ENCODE measurements at regions not wholly inside any gene's neighbourhood (a gene's known extent, or its start where the extent isn't known, plus 50 kb on each side); places are given as distances from the start of the nearest gene placed in this dataset.

DNA sequence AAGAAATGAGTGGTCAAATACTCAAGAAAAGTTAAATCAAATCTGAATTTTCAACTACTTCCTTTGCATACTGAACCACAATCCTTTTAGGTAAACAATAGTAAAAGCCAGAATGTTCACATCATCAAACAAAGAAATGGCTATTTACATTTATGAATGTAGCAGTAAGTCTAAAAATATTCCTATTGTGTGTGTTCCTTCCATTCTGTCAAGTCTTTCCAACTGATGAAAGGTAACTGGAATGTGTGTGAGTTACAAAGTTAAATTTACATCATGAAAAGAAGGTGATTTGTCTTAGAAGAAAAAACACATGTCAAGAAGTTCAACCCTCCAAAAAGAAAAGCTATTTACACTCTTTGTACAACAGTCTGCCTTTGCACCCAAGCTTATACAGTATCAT lies 203.1 kb downstream of the SIPA1L2 start:
- TF ChIP-seq, protein P1, sequence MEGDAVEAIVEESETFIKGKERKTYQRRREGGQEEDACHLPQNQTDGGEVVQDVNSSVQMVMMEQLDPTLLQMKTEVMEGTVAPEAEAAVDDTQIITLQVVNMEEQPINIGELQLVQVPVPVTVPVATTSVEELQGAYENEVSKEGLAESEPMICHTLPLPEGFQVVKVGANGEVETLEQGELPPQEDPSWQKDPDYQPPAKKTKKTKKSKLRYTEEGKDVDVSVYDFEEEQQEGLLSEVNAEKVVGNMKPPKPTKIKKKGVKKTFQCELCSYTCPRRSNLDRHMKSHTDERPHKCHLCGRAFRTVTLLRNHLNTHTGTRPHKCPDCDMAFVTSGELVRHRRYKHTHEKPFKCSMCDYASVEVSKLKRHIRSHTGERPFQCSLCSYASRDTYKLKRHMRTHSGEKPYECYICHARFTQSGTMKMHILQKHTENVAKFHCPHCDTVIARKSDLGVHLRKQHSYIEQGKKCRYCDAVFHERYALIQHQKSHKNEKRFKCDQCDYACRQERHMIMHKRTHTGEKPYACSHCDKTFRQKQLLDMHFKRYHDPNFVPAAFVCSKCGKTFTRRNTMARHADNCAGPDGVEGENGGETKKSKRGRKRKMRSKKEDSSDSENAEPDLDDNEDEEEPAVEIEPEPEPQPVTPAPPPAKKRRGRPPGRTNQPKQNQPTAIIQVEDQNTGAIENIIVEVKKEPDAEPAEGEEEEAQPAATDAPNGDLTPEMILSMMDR (IDR thresholded peaks at IDR 0.05): no peak
- TF ChIP-seq ZFX (IDR thresholded peaks at IDR 0.05; ENCODE audit: borderline replicate concordance): no peak
- H3K27ac ChIP-seq: no peak overlapping the region

DNA sequence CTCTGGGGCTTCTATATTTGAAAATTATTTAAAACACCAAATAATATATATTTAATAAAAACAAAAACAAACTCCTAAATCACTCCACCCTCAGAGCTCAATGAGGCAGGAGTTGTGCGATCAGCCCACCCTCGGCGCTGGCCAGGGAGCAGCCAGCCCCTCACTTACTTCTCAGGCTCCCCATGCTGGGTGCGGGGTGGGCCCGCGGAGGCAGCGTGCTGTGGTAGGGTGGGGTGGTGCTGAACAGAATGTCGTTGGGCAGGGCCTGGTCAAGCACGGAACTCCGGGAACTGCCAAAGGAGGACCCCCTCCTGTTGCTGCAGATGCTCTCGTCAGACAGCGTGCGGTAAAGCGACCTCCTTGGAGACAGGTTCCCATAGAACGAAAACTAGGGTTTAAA lies 204.5 kb downstream of the SIPA1L2 start:
- TF ChIP-seq, protein P1 (IDR thresholded peaks at IDR 0.05): no peak
- no peak for TF ChIP-seq ZFX (IDR thresholded peaks at IDR 0.05; ENCODE audit: borderline replicate concordance)

DNA sequence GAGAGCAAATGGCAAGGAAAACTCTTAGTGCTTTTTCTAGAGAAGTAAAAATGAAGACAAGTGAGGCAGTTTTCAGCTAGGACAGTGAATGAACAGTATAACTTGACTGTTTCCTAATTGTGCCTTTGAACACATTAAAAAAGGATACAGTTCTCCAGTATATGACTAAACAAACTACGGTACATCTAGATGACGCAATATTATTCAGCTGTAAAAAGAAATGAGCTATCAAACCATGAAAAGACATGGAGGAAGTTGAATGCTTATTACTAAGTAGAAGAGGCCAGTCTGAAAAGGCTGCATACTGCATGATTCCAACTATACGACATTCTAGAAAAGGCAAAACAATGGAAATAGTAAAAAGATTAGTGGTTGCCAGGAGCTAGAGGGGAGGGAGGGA lies 206.3 kb downstream of the SIPA1L2 start:
- TF ChIP-seq, protein P1 (IDR thresholded peaks at IDR 0.05): no peak
- TF ChIP-seq ZFX (IDR thresholded peaks at IDR 0.05; ENCODE audit: borderline replicate concordance): no peak
- no peak overlapping the region for H3K27ac ChIP-seq

More for the DNA sequence above, 204.5 kb downstream of the SIPA1L2 start:
- H3K27ac ChIP-seq: no peak overlapping the region

DNA sequence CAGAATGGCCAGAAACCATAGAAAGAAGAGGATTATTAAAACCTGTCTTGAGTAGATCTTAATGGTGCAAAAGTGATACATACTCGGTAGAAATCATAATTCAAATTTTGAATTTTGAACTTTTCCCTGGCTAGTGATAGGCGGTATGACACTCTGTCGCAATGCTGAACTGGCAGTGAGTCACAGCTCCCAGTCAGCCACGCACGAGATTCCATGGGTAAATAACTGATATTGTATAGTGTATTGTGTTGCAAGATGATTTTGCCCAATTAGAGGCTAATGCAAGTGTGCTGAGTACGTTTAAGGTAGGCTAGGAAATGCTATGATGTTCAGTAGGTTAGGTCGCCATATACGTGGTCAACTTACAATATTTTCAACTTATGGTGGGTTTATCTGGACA lies 207.0 kb downstream of the SIPA1L2 start:
- H3K27ac ChIP-seq: no peak overlapping the region
- no peak for TF ChIP-seq ZFX (IDR thresholded peaks at IDR 0.05; ENCODE audit: borderline replicate concordance)
- TF ChIP-seq, protein P1 (IDR thresholded peaks at IDR 0.05): no peak

DNA sequence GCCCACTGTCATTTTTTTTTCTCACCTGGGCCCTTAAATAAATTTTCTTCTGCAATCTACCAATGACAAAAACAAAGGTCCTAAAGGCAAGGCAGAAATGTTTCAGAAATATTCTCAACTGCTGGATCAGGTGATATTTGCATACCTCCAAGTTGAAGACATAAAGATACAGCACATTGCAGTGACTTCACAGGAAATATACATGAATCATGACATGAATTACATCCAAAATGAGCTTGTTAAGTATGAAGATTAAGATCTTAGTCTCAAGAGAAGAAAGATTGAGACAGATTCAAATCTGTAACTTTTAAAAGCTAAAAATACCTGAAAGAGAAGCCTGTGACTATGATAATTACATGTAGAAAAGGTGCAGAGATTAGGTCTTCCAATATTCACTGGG lies 207.8 kb downstream of the SIPA1L2 start:
- H3K27ac ChIP-seq: no peak overlapping the region
- TF ChIP-seq, protein P1 (IDR thresholded peaks at IDR 0.05): no peak
- no peak for TF ChIP-seq ZFX (IDR thresholded peaks at IDR 0.05; ENCODE audit: borderline replicate concordance)

DNA sequence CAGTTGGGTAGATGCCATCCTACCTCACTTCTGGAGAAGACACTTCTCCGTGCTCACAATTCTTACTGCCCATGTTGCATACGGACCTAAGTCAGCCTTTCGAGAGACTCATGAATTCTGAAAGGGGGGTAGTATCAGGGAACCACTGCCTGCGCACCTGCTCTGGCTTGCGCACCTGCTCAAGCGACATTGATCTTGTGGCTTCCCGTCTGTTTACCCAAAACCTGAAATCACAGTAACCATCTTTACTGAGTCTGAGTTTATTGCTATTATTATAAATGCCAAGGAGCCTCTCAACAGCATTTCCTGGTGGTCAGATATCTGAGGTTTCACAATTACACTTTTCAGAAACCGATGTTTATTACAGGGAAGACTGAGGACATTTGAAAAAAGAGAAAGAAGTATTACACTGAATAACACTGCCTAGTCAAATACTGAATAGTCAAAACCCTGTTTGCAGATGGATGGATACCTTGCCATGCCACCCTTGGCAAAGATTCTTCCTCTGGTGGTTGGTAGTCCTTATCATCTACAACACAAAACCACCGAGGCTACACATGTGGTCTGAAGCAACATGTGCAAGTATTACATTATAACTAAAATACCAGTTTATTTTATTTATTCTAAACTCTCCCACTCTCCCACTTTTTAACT lies 208.7 kb downstream of the SIPA1L2 start:
- no peak overlapping the region for H3K27ac ChIP-seq
- no peak for TF ChIP-seq ZFX (IDR thresholded peaks at IDR 0.05; ENCODE audit: borderline replicate concordance)
- TF ChIP-seq, protein P1 (IDR thresholded peaks at IDR 0.05): no peak

DNA sequence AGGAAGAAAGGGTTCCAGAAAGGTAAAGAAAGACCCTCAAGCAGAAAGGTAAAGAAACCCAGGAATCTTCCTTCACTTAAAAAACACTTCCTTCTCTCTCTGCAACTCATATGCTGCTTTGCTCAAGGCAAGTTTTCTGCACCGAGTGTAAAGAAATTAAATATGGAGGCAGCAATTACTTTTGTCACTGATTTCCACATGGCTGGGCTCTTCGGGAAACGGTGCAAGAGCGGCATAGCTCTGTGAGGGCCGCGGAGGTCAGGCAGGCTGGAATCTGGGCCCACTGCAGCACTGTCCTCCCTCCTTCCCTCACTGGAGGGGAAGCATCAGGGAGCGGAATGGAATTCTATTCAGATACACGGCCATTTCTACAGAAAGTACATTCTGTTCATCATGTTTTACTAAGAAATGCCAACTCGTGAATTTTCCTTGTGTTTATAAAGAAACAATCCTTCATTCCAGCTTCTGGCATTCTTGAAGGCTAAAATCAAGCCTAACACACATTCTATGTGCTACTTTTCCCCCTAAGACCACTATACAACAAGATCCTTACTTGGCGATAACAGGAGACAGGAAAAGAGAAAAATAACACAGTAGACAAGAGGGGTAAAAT lies 212.2 kb downstream of the SIPA1L2 start:
- no peak overlapping the region for H3K27ac ChIP-seq
- TF ChIP-seq, protein P1 (IDR thresholded peaks at IDR 0.05): no peak
- no peak for TF ChIP-seq ZFX (IDR thresholded peaks at IDR 0.05; ENCODE audit: borderline replicate concordance)

All from 22Rv1 (cell line).